Panc1 (cell line): ENCODE measurements at regions not wholly inside any gene's neighbourhood (a gene's known extent, or its start where the extent isn't known, plus 50 kb on each side); places are given as distances from the start of the nearest gene placed in this dataset.

Experiments used
- ATAC-seq: fragments of 200-7000 bp; cut with Tn5 transposase; 2 replicates; pipeline ENCODE4 v1.9.1; 2020; ENCODE audit warnings: mild to moderate bottlenecking, moderate library complexity
- BruUV-seq: library from RNA; stranded (reverse); fragments of 400-500 nt; replicated peaks from 2 replicates; lab custom pipeline; 2021; lab: Mats Ljungman, UMichigan
- CTCF ChIA-PET: fragments of 300-600 bp; sonication (Branson Sonifier 250); formaldehyde crosslinking; loops from one replicate; lab custom pipeline; 2022; ENCODE audit warnings: antibody characterized with exemption; lab: Charles Lee
- POLR2A ChIA-PET: fragments of 300-600 bp; sonication (Branson Sonifier 250); formaldehyde crosslinking; loops from one replicate; lab custom pipeline; 2022; ENCODE audit warnings: antibody characterized with exemption; lab: Charles Lee
- DNase-seq: peaks from one replicate; pipeline ENCODE4 v3.0.0-alpha.2; 2010; ENCODE audit warnings: low read depth, low spot score
- H3K27ac ChIP-seq: 2 replicates; pipeline ENCODE4 v1.5.1; 2011; ENCODE audit warnings: mild to moderate bottlenecking, low read length, inconsistent platforms
- H3K27me3 ChIP-seq: fragments of 200-500 bp; sonication (Bioruptor generic); 2 replicates; pipeline ENCODE4 v1.6.0; 2014; ENCODE audit warnings: low read length, inconsistent platforms; ENCODE audit not compliant: control insufficient read depth, insufficient read depth
- H3K36me3 ChIP-seq: fragments of 200-500 bp; sonication (Bioruptor generic); 2 replicates; pipeline ENCODE4 v1.5.1; 2014; ENCODE audit warnings: inconsistent platforms, mild to moderate bottlenecking, low read length, moderate library complexity; ENCODE audit not compliant: control insufficient read depth, insufficient read depth
- H3K4me1 ChIP-seq: 2 replicates; pipeline ENCODE4 v1.5.1; 2011; ENCODE audit warnings: inconsistent platforms, mild to moderate bottlenecking, low read length, moderate library complexity; ENCODE audit not compliant: control insufficient read depth, insufficient read depth
- H3K4me3 ChIP-seq, 2 experiments: 2 replicates each; pipeline ENCODE4 v1.5.1; 2011 to 2012; ENCODE audit warnings: low read depth in 2 of 2, low read length in 2 of 2, mild to moderate bottlenecking in 2 of 2, inconsistent platforms in 1 of 2, moderate library complexity in 1 of 2
- H3K9me3 ChIP-seq: fragments of 200-500 bp; sonication (Bioruptor generic); 2 replicates; pipeline ENCODE4 v1.5.1; 2014; ENCODE audit warnings: low read depth, mild to moderate bottlenecking, inconsistent platforms, low read length, moderate library complexity; ENCODE audit not compliant: control insufficient read depth, insufficient read depth
- POLR2AphosphoS5 ChIP-seq: IDR thresholded peaks from 2 replicates; pipeline ENCODE4 v1.6.1; 2012; ENCODE audit warnings: mild to moderate bottlenecking, low read depth, low read length, moderate library complexity
- SIN3A ChIP-seq: IDR thresholded peaks from 2 replicates; pipeline ENCODE4 v1.6.1; 2012; ENCODE audit warnings: low read depth, mild to moderate bottlenecking, low read length, moderate library complexity, borderline replicate concordance; ENCODE audit not compliant: insufficient read depth
- TCF7L2 ChIP-seq: IDR thresholded peaks from 2 replicates; pipeline ENCODE4 v1.6.1; 2011; ENCODE audit warnings: mild to moderate bottlenecking, low read depth, low read length, inconsistent platforms
- in situ Hi-C: cut with HindIII; loops from 2 replicates; pipeline ENCODE4 v1.10.0; 2016; ENCODE audit warnings: low sequenced_read_pairs, low pct_unique_long_range_greater_than_20kb
- intact Hi-C: fragments of 100-400 bp; cut with micrococcal nuclease; formaldehyde crosslinking; loops from one replicate; pipeline ENCODE4 v1.10.0; 2022; ENCODE audit not compliant: unreplicated experiment
- TF ChIP-seq, protein P1 (sequence below), 2 experiments: IDR thresholded peaks; 2 replicates each; pipeline ENCODE4 v1.6.1; 2011 to 2012; ENCODE audit warnings: low read depth in 2 of 2, control low read depth in 1 of 2, low read length in 1 of 2, mild to moderate bottlenecking in 1 of 2, moderate library complexity in 1 of 2; ENCODE audit not compliant: insufficient read depth in 1 of 2
- TF ChIP-seq, protein P2 (sequence below): fragments of 450-650 bp; IDR thresholded peaks from 2 replicates; pipeline ENCODE4 v1.5.1; 2017; ENCODE audit warnings: mild to moderate bottlenecking

DNA sequence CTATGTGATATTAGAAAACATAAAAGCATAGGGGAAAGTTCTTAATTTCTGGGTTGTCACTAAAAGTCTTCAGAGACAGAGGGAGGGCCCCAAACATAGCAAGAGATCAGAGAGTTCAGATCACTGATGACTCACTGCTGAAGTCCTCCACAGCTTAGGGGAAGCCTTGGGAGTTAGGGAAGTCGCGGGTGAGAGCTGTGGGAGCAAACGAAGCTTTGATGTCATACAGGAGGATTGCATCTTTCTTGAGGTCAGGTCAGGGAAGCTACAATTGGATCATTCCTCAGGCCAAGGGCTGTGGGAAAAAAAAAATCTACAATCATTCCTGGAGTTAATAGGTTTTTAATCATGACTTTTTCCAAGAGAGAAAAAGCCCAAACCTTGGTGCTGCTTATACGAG lies 96.2 kb downstream of the COPS8 start:
- H3K9me3 ChIP-seq, result no peaks in the 10 kb centered on the region
- H3K4me1 ChIP-seq, result peaks cover 15% of the 10 kb centered on the region
- TF ChIP-seq, protein P1, sequence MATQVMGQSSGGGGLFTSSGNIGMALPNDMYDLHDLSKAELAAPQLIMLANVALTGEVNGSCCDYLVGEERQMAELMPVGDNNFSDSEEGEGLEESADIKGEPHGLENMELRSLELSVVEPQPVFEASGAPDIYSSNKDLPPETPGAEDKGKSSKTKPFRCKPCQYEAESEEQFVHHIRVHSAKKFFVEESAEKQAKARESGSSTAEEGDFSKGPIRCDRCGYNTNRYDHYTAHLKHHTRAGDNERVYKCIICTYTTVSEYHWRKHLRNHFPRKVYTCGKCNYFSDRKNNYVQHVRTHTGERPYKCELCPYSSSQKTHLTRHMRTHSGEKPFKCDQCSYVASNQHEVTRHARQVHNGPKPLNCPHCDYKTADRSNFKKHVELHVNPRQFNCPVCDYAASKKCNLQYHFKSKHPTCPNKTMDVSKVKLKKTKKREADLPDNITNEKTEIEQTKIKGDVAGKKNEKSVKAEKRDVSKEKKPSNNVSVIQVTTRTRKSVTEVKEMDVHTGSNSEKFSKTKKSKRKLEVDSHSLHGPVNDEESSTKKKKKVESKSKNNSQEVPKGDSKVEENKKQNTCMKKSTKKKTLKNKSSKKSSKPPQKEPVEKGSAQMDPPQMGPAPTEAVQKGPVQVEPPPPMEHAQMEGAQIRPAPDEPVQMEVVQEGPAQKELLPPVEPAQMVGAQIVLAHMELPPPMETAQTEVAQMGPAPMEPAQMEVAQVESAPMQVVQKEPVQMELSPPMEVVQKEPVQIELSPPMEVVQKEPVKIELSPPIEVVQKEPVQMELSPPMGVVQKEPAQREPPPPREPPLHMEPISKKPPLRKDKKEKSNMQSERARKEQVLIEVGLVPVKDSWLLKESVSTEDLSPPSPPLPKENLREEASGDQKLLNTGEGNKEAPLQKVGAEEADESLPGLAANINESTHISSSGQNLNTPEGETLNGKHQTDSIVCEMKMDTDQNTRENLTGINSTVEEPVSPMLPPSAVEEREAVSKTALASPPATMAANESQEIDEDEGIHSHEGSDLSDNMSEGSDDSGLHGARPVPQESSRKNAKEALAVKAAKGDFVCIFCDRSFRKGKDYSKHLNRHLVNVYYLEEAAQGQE (IDR thresholded peaks at IDR 0.05; ENCODE audit: insufficient read depth in 1 of 2, low read depth in 2 of 2, low read length in 1 of 2), result no peak
- no peak for TF ChIP-seq POLR2AphosphoS5
- no peak for TF ChIP-seq TCF7L2
- TF ChIP-seq, protein P2, sequence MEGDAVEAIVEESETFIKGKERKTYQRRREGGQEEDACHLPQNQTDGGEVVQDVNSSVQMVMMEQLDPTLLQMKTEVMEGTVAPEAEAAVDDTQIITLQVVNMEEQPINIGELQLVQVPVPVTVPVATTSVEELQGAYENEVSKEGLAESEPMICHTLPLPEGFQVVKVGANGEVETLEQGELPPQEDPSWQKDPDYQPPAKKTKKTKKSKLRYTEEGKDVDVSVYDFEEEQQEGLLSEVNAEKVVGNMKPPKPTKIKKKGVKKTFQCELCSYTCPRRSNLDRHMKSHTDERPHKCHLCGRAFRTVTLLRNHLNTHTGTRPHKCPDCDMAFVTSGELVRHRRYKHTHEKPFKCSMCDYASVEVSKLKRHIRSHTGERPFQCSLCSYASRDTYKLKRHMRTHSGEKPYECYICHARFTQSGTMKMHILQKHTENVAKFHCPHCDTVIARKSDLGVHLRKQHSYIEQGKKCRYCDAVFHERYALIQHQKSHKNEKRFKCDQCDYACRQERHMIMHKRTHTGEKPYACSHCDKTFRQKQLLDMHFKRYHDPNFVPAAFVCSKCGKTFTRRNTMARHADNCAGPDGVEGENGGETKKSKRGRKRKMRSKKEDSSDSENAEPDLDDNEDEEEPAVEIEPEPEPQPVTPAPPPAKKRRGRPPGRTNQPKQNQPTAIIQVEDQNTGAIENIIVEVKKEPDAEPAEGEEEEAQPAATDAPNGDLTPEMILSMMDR, result no peak
- TF ChIP-seq SIN3A, result no peak
- BruUV-seq, result no TSS peak
- no peaks in the 10 kb centered on the region for H3K27me3 ChIP-seq
- in situ Hi-C loops, result no loop called here
- intact Hi-C loops, result no loop called here
- H3K27ac ChIP-seq, result peak overlapping the region; percentile 84; the same call in 1 of the 2 replicates
- DNase-seq (no peak), ATAC-seq (no peak)
- H3K4me3 ChIP-seq, result no peak overlapping the region
- ChIA-PET CTCF (no interaction called here), POLR2A (no interaction called here)
- no peaks in the 10 kb centered on the region for H3K36me3 ChIP-seq

DNA sequence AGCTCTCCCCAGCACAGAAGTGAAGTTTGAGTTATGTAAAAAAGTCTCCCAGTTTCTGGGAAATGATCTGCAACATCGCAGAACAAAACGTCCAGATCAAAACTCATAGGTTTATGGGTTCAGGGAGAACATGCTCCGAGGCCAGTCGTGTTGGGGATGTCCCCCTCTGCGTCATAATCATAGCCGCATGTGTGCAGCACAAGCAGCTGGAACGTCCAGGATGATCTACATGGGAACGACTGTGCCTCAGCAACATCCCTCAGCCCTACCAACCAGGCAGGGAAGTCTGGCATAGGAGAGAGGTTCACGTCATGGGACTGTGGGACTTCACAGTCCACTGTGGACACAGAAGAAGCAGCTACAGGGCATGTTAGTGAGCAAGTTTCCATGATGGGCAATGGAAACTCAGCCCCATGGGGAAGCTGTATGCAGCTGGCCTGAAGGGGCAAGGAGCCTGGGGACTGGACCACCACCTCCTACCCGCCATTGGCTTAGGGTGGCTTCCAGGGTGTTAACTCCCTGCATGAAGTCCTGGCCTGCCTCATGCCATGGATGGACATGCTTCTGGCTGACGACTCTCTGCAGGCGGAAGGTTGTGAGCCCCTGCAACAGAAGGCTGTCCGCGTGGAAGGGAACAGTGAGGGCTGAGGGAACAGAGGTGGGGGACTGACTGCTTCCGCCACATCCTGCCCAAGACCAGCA lies 96.9 kb downstream of the COPS8 start:
- intact Hi-C loops, result no loop called here
- Histone ChIP-seq H3K4me3 (no peak overlapping the region), H3K4me1 (peaks cover 12% of the 10 kb centered on the region), H3K27ac (peak overlapping the region; percentile 84; the same call in 1 of the 2 replicates), H3K27me3 (no peaks in the 10 kb centered on the region), H3K36me3 (no peaks in the 10 kb centered on the region), H3K9me3 (peaks cover 3% of the 10 kb centered on the region; the same call in 1 of the 2 replicates)
- TF ChIP-seq, protein P2, result no peak
- no peak for TF ChIP-seq POLR2AphosphoS5
- TF ChIP-seq, protein P1 (IDR thresholded peaks at IDR 0.05; ENCODE audit: insufficient read depth in 1 of 2, low read depth in 2 of 2, low read length in 1 of 2), result no peak
- no peak for TF ChIP-seq SIN3A
- no peak for TF ChIP-seq TCF7L2
- DNase-seq (no peak), ATAC-seq (no peak)
- ChIA-PET CTCF (no interaction called here), POLR2A (interaction anchor here (0.6 kb wide), 1 partner anchor 319 kb away, joined by 10 read pairs; no protein-coding TSS in a partner anchor)
- BruUV-seq, result no TSS peak
- in situ Hi-C loops, result no loop called here
